AG04449 (cell line): ENCODE measurements at regions not wholly inside any gene's neighbourhood (a gene's known extent, or its start where the extent isn't known, plus 50 kb on each side); places are given as distances from the start of the nearest gene placed in this dataset.
A peak's percentile ranks its signal among the peaks of the same experiment; 100 is the strongest.

Experiments
- CTCF ChIA-PET: fragments of 350-600 bp; formaldehyde crosslinking; extraction: SDS; loops from one replicate; lab custom pipeline; 2021; ENCODE audit warnings: antibody characterized with exemption; lab: Yijun Ruan, JAX
- POLR2A ChIA-PET: fragments of 400-600, 350-600 bp; formaldehyde crosslinking; extraction: SDS; loops from one replicate; lab custom pipeline; 2020; ENCODE audit warnings: antibody characterized with exemption, inconsistent platforms; lab: Yijun Ruan, JAX
- DNase-seq: peaks from one replicate; pipeline ENCODE4 v3.0.0-alpha.2; 2010; ENCODE audit warnings: low read depth, low spot score
- H3K4me3 ChIP-seq: 2 replicates; pipeline ENCODE4 v1.5.1; 2011; ENCODE audit warnings: low read depth, mild to moderate bottlenecking, control low read depth, low read length
- TF ChIP-seq, protein P1 (sequence below): IDR thresholded peaks from one replicate; pipeline ENCODE4 v1.5.1; 2011; ENCODE audit warnings: mild to moderate bottlenecking, moderate library complexity, low read length, control low read depth, inconsistent platforms; ENCODE audit not compliant: insufficient read depth; ENCODE audit errors: missing control alignments

DNA sequence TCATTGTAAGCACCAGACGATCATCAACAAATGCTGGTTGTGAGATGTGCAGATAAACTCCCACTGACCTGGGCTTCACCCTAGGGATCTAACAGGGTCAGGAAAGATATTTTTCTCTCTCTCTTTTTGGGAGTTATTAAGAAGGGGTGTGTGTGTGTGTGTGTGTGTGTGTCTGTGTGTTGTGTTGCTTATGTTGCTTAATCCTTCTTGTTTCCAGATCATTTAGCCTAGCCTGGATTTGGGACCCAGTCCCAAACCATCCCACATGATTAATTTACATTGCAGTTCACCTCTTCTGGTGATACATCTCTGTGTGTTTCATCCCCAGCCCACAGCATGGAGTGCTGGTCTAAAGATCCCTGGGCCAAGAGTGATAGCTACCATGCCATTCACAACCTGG lies 122.8 kb upstream of the IPO9 start:
- DNase-seq, result no peak
- TF ChIP-seq, protein P1, sequence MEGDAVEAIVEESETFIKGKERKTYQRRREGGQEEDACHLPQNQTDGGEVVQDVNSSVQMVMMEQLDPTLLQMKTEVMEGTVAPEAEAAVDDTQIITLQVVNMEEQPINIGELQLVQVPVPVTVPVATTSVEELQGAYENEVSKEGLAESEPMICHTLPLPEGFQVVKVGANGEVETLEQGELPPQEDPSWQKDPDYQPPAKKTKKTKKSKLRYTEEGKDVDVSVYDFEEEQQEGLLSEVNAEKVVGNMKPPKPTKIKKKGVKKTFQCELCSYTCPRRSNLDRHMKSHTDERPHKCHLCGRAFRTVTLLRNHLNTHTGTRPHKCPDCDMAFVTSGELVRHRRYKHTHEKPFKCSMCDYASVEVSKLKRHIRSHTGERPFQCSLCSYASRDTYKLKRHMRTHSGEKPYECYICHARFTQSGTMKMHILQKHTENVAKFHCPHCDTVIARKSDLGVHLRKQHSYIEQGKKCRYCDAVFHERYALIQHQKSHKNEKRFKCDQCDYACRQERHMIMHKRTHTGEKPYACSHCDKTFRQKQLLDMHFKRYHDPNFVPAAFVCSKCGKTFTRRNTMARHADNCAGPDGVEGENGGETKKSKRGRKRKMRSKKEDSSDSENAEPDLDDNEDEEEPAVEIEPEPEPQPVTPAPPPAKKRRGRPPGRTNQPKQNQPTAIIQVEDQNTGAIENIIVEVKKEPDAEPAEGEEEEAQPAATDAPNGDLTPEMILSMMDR, result no peak
- CTCF ChIA-PET, result interaction anchor here (0.9 to 23.8 kb wide), 7 partner anchors 9 to 173 kb away, joined by 3 to 785 read pairs (median 51); no protein-coding TSS in a partner anchor
- POLR2A ChIA-PET, result no interaction called here
- no peak overlapping the region for H3K4me3 ChIP-seq

DNA sequence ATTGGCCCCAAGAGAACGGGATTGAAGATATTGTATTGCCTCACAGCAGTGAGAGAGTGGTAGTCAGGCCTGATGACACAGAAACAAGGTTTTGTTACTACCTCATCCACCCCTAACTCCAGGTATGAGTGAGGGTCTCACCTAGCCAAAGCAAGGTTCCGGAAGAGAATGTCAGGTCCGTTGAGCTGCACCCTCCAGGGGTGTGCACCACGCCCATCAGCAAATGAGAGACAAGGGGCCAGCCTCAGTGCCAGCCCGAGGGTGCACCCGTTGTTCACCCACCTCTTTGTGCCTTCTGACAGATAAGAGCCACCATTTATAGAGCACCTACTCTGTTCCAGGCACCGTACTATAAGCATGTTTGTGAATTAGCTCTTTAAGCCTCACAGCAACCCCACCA lies 121.9 kb upstream of the IPO9 start:
- ChIA-PET CTCF (interaction anchor here (1.2 to 23.8 kb wide), 7 partner anchors 30 to 174 kb away, joined by 3 to 785 read pairs (median 44); no protein-coding TSS in a partner anchor), POLR2A (no interaction called here)
- TF ChIP-seq, protein P1, result no peak
- no peak for DNase-seq
- H3K4me3 ChIP-seq, result no peak overlapping the region

DNA sequence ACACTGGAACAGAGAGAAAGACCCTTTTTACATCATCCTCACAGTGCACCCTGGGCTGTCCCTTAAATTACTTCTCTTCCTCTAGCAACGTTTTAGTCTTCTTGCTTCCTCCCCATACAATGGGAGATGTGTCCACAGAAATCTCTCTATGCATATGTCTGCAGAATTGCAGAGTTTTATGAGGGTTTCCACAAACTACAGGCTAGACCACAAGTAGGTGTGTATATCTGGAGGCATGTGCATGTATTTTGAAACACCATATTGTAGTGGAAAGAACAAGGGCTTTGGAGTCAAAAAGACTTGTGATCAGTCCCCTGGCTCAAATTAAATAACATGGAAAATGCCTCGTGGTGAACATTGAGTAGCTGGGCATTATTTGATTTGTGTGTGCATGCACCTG lies 121.3 kb upstream of the IPO9 start:
- no peak overlapping the region for H3K4me3 ChIP-seq
- DNase-seq, result no peak
- ChIA-PET CTCF (interaction anchor here (1.0 to 23.8 kb wide), 16 partner anchors 12 to 175 kb away, joined by 3 to 785 read pairs (median 17); no protein-coding TSS in a partner anchor), POLR2A (no interaction called here)
- TF ChIP-seq, protein P1, result no peak

DNA sequence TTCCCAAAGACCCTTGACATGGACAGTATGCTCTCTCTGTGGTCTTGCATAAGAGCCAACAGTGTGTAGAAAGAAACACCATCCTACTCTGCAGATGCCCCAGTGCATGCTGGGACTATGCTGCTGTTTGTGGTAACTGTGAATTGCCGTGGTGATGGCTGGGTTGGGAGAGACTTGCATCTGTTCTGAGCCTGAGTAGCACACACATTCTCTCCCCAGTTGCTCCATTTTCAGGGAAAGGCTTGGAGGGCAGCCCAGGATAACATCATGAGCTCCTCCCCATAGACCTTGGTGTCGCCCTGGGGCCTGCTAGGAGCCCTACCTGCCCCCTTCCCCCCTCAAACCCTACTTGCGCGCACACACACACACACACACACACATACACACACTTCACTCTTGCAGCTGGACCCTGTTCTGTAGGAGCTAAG lies 120.9 kb upstream of the IPO9 start:
- no peak overlapping the region for H3K4me3 ChIP-seq
- TF ChIP-seq, protein P1, result no peak
- CTCF ChIA-PET, result interaction anchor here (1.0 to 23.8 kb wide), 23 partner anchors 12 to 195 kb away, joined by 3 to 785 read pairs (median 11); no protein-coding TSS in a partner anchor
- POLR2A ChIA-PET, result no interaction called here
- peak; percentile 63 for DNase-seq

DNA sequence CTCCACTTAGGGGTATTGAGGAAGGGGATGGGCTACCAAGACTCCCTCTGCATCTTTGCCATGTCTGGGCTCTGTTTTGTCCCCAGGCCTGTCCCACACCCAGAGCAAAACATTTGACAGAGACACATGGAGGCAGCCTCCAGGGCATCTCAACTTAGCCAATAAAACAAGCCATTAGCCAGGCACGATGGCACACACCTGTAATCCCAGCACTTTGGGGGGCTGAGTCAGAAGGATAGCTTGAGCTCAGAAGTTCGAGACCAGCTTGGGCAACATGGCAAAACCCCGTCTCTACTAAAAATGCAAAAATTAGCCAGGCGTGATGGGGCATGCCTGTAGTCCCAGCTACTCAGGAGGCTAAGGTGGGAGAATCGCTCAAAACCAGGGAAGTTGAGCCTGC lies 120.3 kb upstream of the IPO9 start:
- CTCF ChIA-PET, result interaction anchor here (0.6 to 23.8 kb wide), 46 partner anchors 11 to 313 kb away, joined by 3 to 785 read pairs (median 6); partner anchors contain the start of gene IPO9
- TF ChIP-seq, protein P1, result no peak
- H3K4me3 ChIP-seq, result no peak overlapping the region
- POLR2A ChIA-PET, result interaction anchor here (0.8 kb wide), 1 partner anchor 11 kb away, joined by 3 read pairs; no protein-coding TSS in a partner anchor
- no peak for DNase-seq

DNA sequence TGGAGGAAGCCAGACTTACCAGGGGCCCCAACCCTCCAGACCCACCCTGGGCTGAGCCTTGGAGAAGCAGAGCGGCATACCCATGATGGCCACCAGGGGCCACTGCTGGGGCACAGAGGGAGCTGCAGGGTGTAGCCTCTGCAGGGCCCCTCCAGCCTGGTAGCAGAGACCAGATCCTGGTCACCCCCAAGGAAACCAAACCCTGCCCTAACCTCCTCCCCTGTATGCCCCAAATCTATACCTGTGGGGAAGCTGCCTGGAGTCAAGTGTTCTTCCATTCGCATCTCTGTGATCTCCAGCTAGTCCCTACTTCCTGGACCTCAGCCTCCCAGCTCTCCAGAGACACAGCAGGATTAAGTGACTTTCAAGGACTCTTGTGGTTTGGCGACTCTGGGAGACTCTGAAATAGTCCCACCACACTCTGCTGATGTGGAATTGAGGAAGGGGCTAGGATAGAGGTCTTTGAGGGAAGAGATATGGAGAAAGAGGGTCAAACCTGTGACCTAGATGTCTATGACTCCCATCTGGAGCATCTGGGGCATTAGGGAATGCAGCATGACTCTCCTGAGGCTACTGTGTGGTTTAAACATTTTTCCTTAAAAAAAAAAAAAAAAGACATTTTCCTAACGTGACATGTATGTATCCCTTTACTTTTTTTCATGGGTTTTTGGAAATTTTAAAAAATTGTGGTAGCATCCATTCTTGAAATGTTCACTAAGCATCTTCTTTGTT lies 119.2 kb upstream of the IPO9 start:
- ChIA-PET POLR2A (interaction anchor here (0.8 to 1.1 kb wide), 6 partner anchors 12 to 170 kb away, joined by 3 to 5 read pairs (median 4); no protein-coding TSS in a partner anchor), CTCF (interaction anchor here (0.8 to 23.8 kb wide), 49 partner anchors 10 to 197 kb away, joined by 3 to 785 read pairs (median 6); partner anchors contain the start of gene IPO9)
- no peak overlapping the region for H3K4me3 ChIP-seq
- DNase-seq, result no peak
- TF ChIP-seq, protein P1, result peak; percentile 92
